CD4-positive, alpha-beta T cell treated with Interleukin-10 for 1 hour (primary cell): ENCODE measurements at regions not wholly inside any gene's neighbourhood (a gene's known extent, or its start where the extent isn't known, plus 50 kb on each side); places are given as distances from the start of the nearest gene placed in this dataset.
"Not testable (repeated sequence)": the region's sequence is repeated elsewhere in the genome, so short reads cannot be mapped to it uniquely, and the experiment has no call there.

Experiments
- DNase-seq: peaks from one replicate; pipeline ENCODE4 v3.0.0-alpha.2; 2020

- DNase-seq: no peak
These were observed 597.9 kb downstream of the PDCD6IP start for GRCh38 chr3:34396288-34396687.

- DNase-seq: no peak
These were observed 598.5 kb downstream of the PDCD6IP start for GRCh38 chr3:34396956-34397355.

- DNase-seq: no peak
These were observed 601.0 kb downstream of the PDCD6IP start for GRCh38 chr3:34399401-34399800.

GRCh38 chr3:34405159-34405558 lies 606.7 kb downstream of the PDCD6IP start:
- no peak for DNase-seq

- no peak for DNase-seq
These were observed 608.9 kb downstream of the PDCD6IP start for GRCh38 chr3:34407281-34407680.

- no peak for DNase-seq
These were observed 609.7 kb downstream of the PDCD6IP start for GRCh38 chr3:34408088-34408487.

GRCh38 chr3:34411596-34411995 lies 613.2 kb downstream of the PDCD6IP start:
- no peak for DNase-seq

GRCh38 chr3:34419801-34420200 lies 621.4 kb downstream of the PDCD6IP start:
- DNase-seq: no peak

GRCh38 chr3:34421762-34422161 lies 623.3 kb downstream of the PDCD6IP start:
- DNase-seq: no peak

GRCh38 chr3:34439796-34440195 lies 641.4 kb downstream of the PDCD6IP start:
- no peak for DNase-seq

GRCh38 chr3:34444137-34444536 lies 645.7 kb downstream of the PDCD6IP start:
- no peak for DNase-seq

- DNase-seq: no peak
These were observed 650.9 kb downstream of the PDCD6IP start for GRCh38 chr3:34449305-34449704.

GRCh38 chr3:34463414-34463813 lies 665.0 kb downstream of the PDCD6IP start:
- no peak for DNase-seq

- no peak for DNase-seq
These were observed 666.2 kb downstream of the PDCD6IP start for GRCh38 chr3:34464646-34465045.

- DNase-seq: no peak
These were observed 677.4 kb downstream of the PDCD6IP start for GRCh38 chr3:34475851-34476250.

GRCh38 chr3:34483311-34483887 lies 685.0 kb downstream of the PDCD6IP start:
- DNase-seq: no peak

GRCh38 chr3:34504366-34504765 lies 705.9 kb downstream of the PDCD6IP start:
- DNase-seq: no peak

GRCh38 chr3:34504775-34505174 lies 706.3 kb downstream of the PDCD6IP start:
- DNase-seq: no peak

- DNase-seq: no peak
These were observed 710.3 kb downstream of the PDCD6IP start for GRCh38 chr3:34508732-34509131.

- DNase-seq: no peak
These were observed 713.5 kb downstream of the PDCD6IP start for GRCh38 chr3:34511891-34512290.

GRCh38 chr3:34519008-34519407 lies 720.6 kb downstream of the PDCD6IP start:
- DNase-seq: not testable (repeated sequence)

- DNase-seq: no peak
These were observed 732.7 kb downstream of the PDCD6IP start for GRCh38 chr3:34531156-34531555.

GRCh38 chr3:34533451-34533850 lies 735.0 kb downstream of the PDCD6IP start:
- DNase-seq: no peak

- no peak for DNase-seq
These were observed 735.6 kb downstream of the PDCD6IP start for GRCh38 chr3:34534013-34534412.

GRCh38 chr3:34544136-34544535 lies 745.7 kb downstream of the PDCD6IP start:
- no peak for DNase-seq
